Activated T-helper 1 cell treated with anti-CD3 and anti-CD28 coated beads, Interleukin-12 subunit alpha, Interleukin-12 subunit beta, Interleukin-2, Interleukin-4 antibody, amounts not matched to agents 30 ng/mL and 10 ng/mL and 1 ng/mL, durations not matched to agents 14 hours and 24 hours and 36 hours (primary cell): ENCODE measurements at regions not wholly inside any gene's neighbourhood (a gene's known extent, or its start where the extent isn't known, plus 50 kb on each side); places are given as distances from the start of the nearest gene placed in this dataset.

Experiments used
- DNase-seq: peaks from one replicate; pipeline ENCODE4 v3.0.0; 2021; ENCODE audit warnings: low spot score
- H3K27ac Mint-ChIP-seq: one replicate; pipeline ENCODE4 v1.8.0; 2021; ENCODE audit warnings: mild to moderate bottlenecking, mixed read lengths
- H3K27me3 Mint-ChIP-seq: one replicate; pipeline ENCODE4 v1.8.0; 2022; ENCODE audit warnings: mild to moderate bottlenecking, moderate library complexity, mixed read lengths; ENCODE audit not compliant: insufficient read depth
- H3K36me3 Mint-ChIP-seq: one replicate; pipeline ENCODE4 v1.8.0; 2021; ENCODE audit warnings: low read depth, mixed read lengths
- H3K4me1 Mint-ChIP-seq: one replicate; pipeline ENCODE4 v1.8.0; 2021; ENCODE audit warnings: low read depth, mixed read lengths
- H3K4me3 Mint-ChIP-seq: one replicate; pipeline ENCODE4 v1.8.0; 2021; ENCODE audit warnings: mild to moderate bottlenecking, moderate library complexity, mixed read lengths
- H3K9me3 Mint-ChIP-seq: one replicate; pipeline ENCODE4 v1.8.0; 2021; ENCODE audit warnings: mixed read lengths
- intact Hi-C: fragments of 100-400 bp; cut with micrococcal nuclease; formaldehyde crosslinking; loops from one replicate; pipeline ENCODE4 v1.15.1; 2024

DNA sequence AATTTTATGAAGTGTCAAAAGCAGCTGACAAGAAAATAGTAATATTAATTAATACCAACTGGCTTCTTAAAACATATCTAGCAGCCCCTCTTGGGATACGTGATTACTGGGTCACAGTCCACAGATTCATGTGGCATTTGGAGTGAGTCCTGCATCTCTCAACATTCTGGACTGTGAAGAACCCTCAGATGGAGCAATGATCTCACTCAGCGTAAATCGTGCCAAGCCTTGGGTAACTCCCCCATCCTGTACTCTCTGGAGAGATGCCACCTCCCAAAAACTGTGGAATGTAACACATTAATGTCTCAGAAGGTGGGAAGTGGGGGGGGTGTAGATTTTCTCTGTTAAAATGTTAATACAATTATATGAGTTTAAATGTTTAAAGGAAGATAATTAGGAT, 118.2 kb upstream of the IQCM start:
- Mint-ChIP-seq H3K27me3 (no peaks in the 10 kb centered on the region), H3K9me3 (peaks cover 9% of the 10 kb centered on the region), H3K4me1 (no peaks in the 10 kb centered on the region), H3K27ac (no peak overlapping the region), H3K4me3 (no peak overlapping the region), H3K36me3 (no peaks in the 10 kb centered on the region)
- DNase-seq: no peak
- intact Hi-C loops: no loop called here

- Mint-ChIP-seq H3K4me3 (no peak overlapping the region), H3K9me3 (no peaks in the 10 kb centered on the region), H3K27me3 (no peaks in the 10 kb centered on the region), H3K27ac (no peak overlapping the region), H3K36me3 (no peaks in the 10 kb centered on the region), H3K4me1 (no peaks in the 10 kb centered on the region)
- DNase-seq: no peak
- intact Hi-C loops: no loop called here
These were observed 128.9 kb upstream of the DCLK2 start for GRCh38 chr4:149949381-149949780.

DNA sequence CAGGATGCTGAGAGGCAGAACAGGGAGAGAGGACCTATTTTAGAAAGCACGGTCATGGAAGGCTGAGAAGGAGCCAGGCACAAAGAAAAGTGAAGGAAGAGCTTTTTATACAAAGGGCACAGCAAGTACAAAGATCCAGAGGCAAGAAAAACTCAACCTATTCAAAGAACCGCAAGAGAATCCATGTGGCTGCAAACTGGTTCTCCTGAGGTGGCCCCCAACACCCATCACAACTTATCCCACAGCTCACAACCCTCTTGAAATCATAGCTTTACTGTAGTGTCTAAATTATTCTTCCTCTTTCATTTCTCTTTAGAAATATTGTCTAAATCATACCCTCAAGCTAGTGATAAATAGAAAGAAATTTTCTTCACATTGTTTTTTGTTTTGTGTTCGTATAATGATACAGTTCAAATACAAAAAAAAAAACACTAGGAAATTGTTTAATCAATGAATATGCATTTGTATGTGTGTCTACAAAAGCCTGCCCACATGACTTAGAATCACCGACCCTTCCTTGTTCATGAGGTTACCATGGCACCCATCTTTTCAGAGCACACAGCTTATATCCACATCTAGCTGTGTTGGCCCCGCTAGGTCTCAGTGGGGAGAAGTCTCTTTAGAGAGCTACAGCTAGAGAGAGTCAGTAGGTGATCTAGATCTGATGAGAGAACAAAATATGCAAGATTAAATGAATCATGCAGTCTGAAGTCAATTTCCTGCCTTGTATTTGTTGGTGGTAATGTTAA, 126.9 kb upstream of the DCLK2 start:
- Mint-ChIP-seq H3K27me3 (no peaks in the 10 kb centered on the region), H3K4me3 (no peak overlapping the region), H3K36me3 (no peaks in the 10 kb centered on the region), H3K9me3 (no peaks in the 10 kb centered on the region), H3K4me1 (no peaks in the 10 kb centered on the region), H3K27ac (no peak overlapping the region)
- DNase-seq: no peak
- intact Hi-C loops: no loop called here

DNA sequence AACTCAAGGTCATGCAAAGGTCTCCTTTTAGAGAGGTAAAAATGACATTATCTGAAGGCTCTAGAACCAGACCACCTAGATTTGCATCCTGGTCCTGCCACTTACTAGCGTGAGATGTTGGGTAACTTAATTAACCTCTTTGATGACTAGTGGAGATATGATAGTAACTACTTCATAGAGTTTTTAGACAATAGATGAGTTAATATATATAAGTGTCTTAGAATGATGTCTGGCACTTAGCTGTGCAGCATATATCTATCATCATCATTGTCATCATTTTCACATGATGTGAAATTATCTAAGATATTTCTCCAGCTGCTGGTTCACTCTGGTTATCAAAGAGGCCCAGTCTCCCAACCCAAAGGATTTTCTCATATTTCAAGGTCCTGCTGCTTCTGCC, 126.1 kb upstream of the DCLK2 start:
- H3K4me1 Mint-ChIP-seq: no peaks in the 10 kb centered on the region
- H3K4me3 Mint-ChIP-seq: no peak overlapping the region
- H3K27ac Mint-ChIP-seq: no peak overlapping the region
- H3K9me3 Mint-ChIP-seq: no peaks in the 10 kb centered on the region
- H3K27me3 Mint-ChIP-seq: no peaks in the 10 kb centered on the region
- H3K36me3 Mint-ChIP-seq: no peaks in the 10 kb centered on the region
- intact Hi-C loops: no loop called here
- DNase-seq: no peak

GRCh38 chr4:149952716-149953115, 125.5 kb upstream of the DCLK2 start:
- no peaks in the 10 kb centered on the region for H3K36me3 Mint-ChIP-seq

GRCh38 chr4:149955780-149956390, 122.4 kb upstream of the DCLK2 start:
- Mint-ChIP-seq H3K4me3 (no peak overlapping the region), H3K4me1 (no peaks in the 10 kb centered on the region), H3K36me3 (no peaks in the 10 kb centered on the region), H3K9me3 (no peaks in the 10 kb centered on the region), H3K27me3 (peaks cover 5% of the 10 kb centered on the region), H3K27ac (no peak overlapping the region)
- intact Hi-C loops: no loop called here
- DNase-seq: no peak

More at GRCh38 chr4:149952716-149953115, 125.5 kb upstream of the DCLK2 start:
- no peaks in the 10 kb centered on the region for H3K9me3 Mint-ChIP-seq
- no peak overlapping the region for H3K27ac Mint-ChIP-seq
- DNase-seq: no peak
- intact Hi-C loops: no loop called here
- no peaks in the 10 kb centered on the region for H3K27me3 Mint-ChIP-seq
- no peak overlapping the region for H3K4me3 Mint-ChIP-seq
- H3K4me1 Mint-ChIP-seq: no peaks in the 10 kb centered on the region

- no peaks in the 10 kb centered on the region for H3K4me1 Mint-ChIP-seq
- peaks cover 7% of the 10 kb centered on the region for H3K27me3 Mint-ChIP-seq
- H3K27ac Mint-ChIP-seq: no peak overlapping the region
- H3K9me3 Mint-ChIP-seq: no peaks in the 10 kb centered on the region
- intact Hi-C loops: no loop called here
- no peaks in the 10 kb centered on the region for H3K36me3 Mint-ChIP-seq
- DNase-seq: no peak
- no peak overlapping the region for H3K4me3 Mint-ChIP-seq
These were observed 121.6 kb upstream of the DCLK2 start for GRCh38 chr4:149956678-149957077.

- H3K27me3 Mint-ChIP-seq: peaks cover 7% of the 10 kb centered on the region
- H3K4me3 Mint-ChIP-seq: no peak overlapping the region
- no peaks in the 10 kb centered on the region for H3K9me3 Mint-ChIP-seq
- intact Hi-C loops: no loop called here
- no peaks in the 10 kb centered on the region for H3K36me3 Mint-ChIP-seq
- no peaks in the 10 kb centered on the region for H3K4me1 Mint-ChIP-seq
- no peak for DNase-seq
- H3K27ac Mint-ChIP-seq: no peak overlapping the region
These were observed 116.2 kb upstream of the DCLK2 start for GRCh38 chr4:149961876-149962597.

GRCh38 chr4:149964001-149964796, 114.0 kb upstream of the DCLK2 start:
- H3K4me3 Mint-ChIP-seq: no peak overlapping the region
- no peak overlapping the region for H3K27ac Mint-ChIP-seq
- no peaks in the 10 kb centered on the region for H3K9me3 Mint-ChIP-seq
- no peaks in the 10 kb centered on the region for H3K4me1 Mint-ChIP-seq
- peaks cover 7% of the 10 kb centered on the region for H3K27me3 Mint-ChIP-seq
- DNase-seq: no peak
- intact Hi-C loops: no loop called here
- no peaks in the 10 kb centered on the region for H3K36me3 Mint-ChIP-seq

GRCh38 chr4:149965206-149965605, 113.0 kb upstream of the DCLK2 start:
- H3K4me3 Mint-ChIP-seq: no peak overlapping the region

GRCh38 chr4:149972407-149972806, 105.8 kb upstream of the DCLK2 start:
- Mint-ChIP-seq H3K27ac (no peak overlapping the region), H3K27me3 (peaks cover 10% of the 10 kb centered on the region), H3K4me1 (no peaks in the 10 kb centered on the region), H3K9me3 (no peaks in the 10 kb centered on the region), H3K4me3 (no peak overlapping the region), H3K36me3 (no peaks in the 10 kb centered on the region)
- intact Hi-C loops: no loop called here
- no peak for DNase-seq

More at GRCh38 chr4:149965206-149965605, 113.0 kb upstream of the DCLK2 start:
- no peaks in the 10 kb centered on the region for H3K9me3 Mint-ChIP-seq
- H3K27me3 Mint-ChIP-seq: peaks cover 6% of the 10 kb centered on the region
- no peak for DNase-seq
- H3K36me3 Mint-ChIP-seq: no peaks in the 10 kb centered on the region
- H3K27ac Mint-ChIP-seq: no peak overlapping the region
- intact Hi-C loops: no loop called here
- H3K4me1 Mint-ChIP-seq: no peaks in the 10 kb centered on the region

GRCh38 chr4:149973181-149973580, 105.1 kb upstream of the DCLK2 start:
- H3K27ac Mint-ChIP-seq: no peak overlapping the region
- no peaks in the 10 kb centered on the region for H3K9me3 Mint-ChIP-seq
- no peak for DNase-seq
- H3K36me3 Mint-ChIP-seq: no peaks in the 10 kb centered on the region
- no peak overlapping the region for H3K4me3 Mint-ChIP-seq
- H3K4me1 Mint-ChIP-seq: no peaks in the 10 kb centered on the region
- H3K27me3 Mint-ChIP-seq: peaks cover 11% of the 10 kb centered on the region
- intact Hi-C loops: no loop called here

GRCh38 chr4:149975172-149975571, 103.1 kb upstream of the DCLK2 start:
- Mint-ChIP-seq H3K27me3 (peaks cover 16% of the 10 kb centered on the region), H3K36me3 (no peaks in the 10 kb centered on the region), H3K9me3 (no peaks in the 10 kb centered on the region), H3K4me1 (no peaks in the 10 kb centered on the region), H3K4me3 (no peak overlapping the region), H3K27ac (no peak overlapping the region)
- intact Hi-C loops: no loop called here
- no peak for DNase-seq
